Neural cell (in vitro differentiated cells): ENCODE measurements at regions not wholly inside any gene's neighbourhood (a gene's known extent, or its start where the extent isn't known, plus 50 kb on each side); places are given as distances from the start of the nearest gene placed in this dataset.
"Not testable (repeated sequence)": the region's sequence is repeated elsewhere in the genome, so short reads cannot be mapped to it uniquely, and the experiment has no call there.

Experiments
- H2AFZ ChIP-seq: fragments of 200-600, 300-800 bp; sonication (generic), shearing (Covaris generic); 2 replicates; pipeline ENCODE4 v1.6.0; 2014; ENCODE audit warnings: low read depth, mild to moderate bottlenecking, antibody characterized with exemption, low read length, moderate library complexity
- H3F3A ChIP-seq: fragments of 200-600 bp; shearing (Covaris generic); 2 replicates; pipeline ENCODE4 v1.6.1; 2016; ENCODE audit warnings: mild to moderate bottlenecking, moderate library complexity, mixed read lengths, antibody characterized with exemption, low read length; ENCODE audit not compliant: insufficient read depth, poor library complexity, severe bottlenecking
- H3K27ac ChIP-seq: fragments of 200-600, 300-800 bp; sonication (generic), shearing (Covaris generic); 2 replicates; pipeline ENCODE4 v1.5.1; 2014; ENCODE audit warnings: mild to moderate bottlenecking, low read length, moderate library complexity
- H3K27me3 ChIP-seq: fragments of 300-800, 200-600 bp; sonication (generic), shearing (Covaris generic); 2 replicates; pipeline ENCODE4 v1.6.0; 2014; ENCODE audit warnings: mild to moderate bottlenecking, low read depth, low read length, moderate library complexity; ENCODE audit not compliant: insufficient read depth
- H3K36me3 ChIP-seq: fragments of 300-800, 200-600 bp; sonication (generic), shearing (Covaris generic); 2 replicates; pipeline ENCODE4 v1.5.1; 2014; ENCODE audit warnings: mild to moderate bottlenecking, antibody characterized with exemption, low read length, moderate library complexity; ENCODE audit not compliant: insufficient read depth
- H3K4me2 ChIP-seq: fragments of 300-800, 200-600 bp; sonication (generic), shearing (Covaris generic); 2 replicates; pipeline ENCODE4 v1.6.0; 2014; ENCODE audit warnings: mild to moderate bottlenecking, low read length
- H3K4me3 ChIP-seq: fragments of 300-800, 200-600 bp; sonication (generic), shearing (Covaris generic); 2 replicates; pipeline ENCODE4 v1.5.1; 2014; ENCODE audit warnings: mild to moderate bottlenecking, low read length, moderate library complexity
- H3K79me2 ChIP-seq: fragments of 200-600 bp; shearing (Covaris generic); replicated peaks from 2 replicates; pipeline ENCODE4 v1.6.0; 2014; ENCODE audit warnings: mild to moderate bottlenecking, low read length, moderate library complexity; ENCODE audit not compliant: insufficient read depth
- H3K9ac ChIP-seq: fragments of 300-800, 200-600 bp; sonication (generic), shearing (Covaris generic); 2 replicates; pipeline ENCODE4 v1.6.1; 2016; ENCODE audit warnings: mild to moderate bottlenecking, low read length, mixed read lengths
- H3K9me2 ChIP-seq: fragments of 200-600 bp; shearing (Covaris generic); 2 replicates; pipeline ENCODE4 v1.6.1; 2016; ENCODE audit warnings: mild to moderate bottlenecking, low read length, mixed read lengths; ENCODE audit not compliant: insufficient read depth
- H3K9me3 ChIP-seq: fragments of 200-600, 300-800 bp; sonication (generic), shearing (Covaris generic); 2 replicates; pipeline ENCODE4 v1.6.1; 2016; ENCODE audit warnings: mild to moderate bottlenecking, mixed run types, low read length, moderate library complexity, mixed read lengths
- H4K20me1 ChIP-seq: fragments of 200-600 bp; shearing (Covaris generic); 2 replicates; pipeline ENCODE4 v1.6.1; 2016; ENCODE audit warnings: mild to moderate bottlenecking, mixed run types; ENCODE audit not compliant: insufficient read depth
- EZH2 ChIP-seq: fragments of 200-600, 300-800 bp; shearing (Covaris generic), sonication (generic); IDR thresholded peaks from 2 replicates; pipeline ENCODE4 v1.6.1; 2014; ENCODE audit warnings: antibody characterized with exemption, low read length, borderline replicate concordance, mild to moderate bottlenecking; ENCODE audit not compliant: insufficient read depth, poor library complexity, severe bottlenecking
- POLR2AphosphoS5 ChIP-seq: IDR thresholded peaks from 2 replicates; pipeline ENCODE4 v1.6.1; 2012
- RAD21 ChIP-seq: fragments of 450-650 bp; conservative IDR thresholded peaks from 2 replicates; pipeline ENCODE4 v1.6.1; 2014; ENCODE audit warnings: antibody characterized with exemption, mild to moderate bottlenecking, moderate library complexity
- SMC3 ChIP-seq: fragments of 450-650 bp; conservative IDR thresholded peaks from 2 replicates; pipeline ENCODE4 v1.6.1; 2014; ENCODE audit warnings: antibody characterized with exemption, mild to moderate bottlenecking, moderate library complexity; ENCODE audit not compliant: poor library complexity
- TAF1 ChIP-seq: IDR thresholded peaks from 2 replicates; pipeline ENCODE4 v1.6.1; 2012; ENCODE audit warnings: low read depth
- TF ChIP-seq, protein P1 (sequence below): fragments of 450-650 bp; IDR thresholded peaks from 2 replicates; pipeline ENCODE4 v1.5.1; 2014; ENCODE audit warnings: antibody characterized with exemption, mild to moderate bottlenecking, moderate library complexity; ENCODE audit not compliant: poor library complexity, severe bottlenecking
- TF ChIP-seq, protein P2 (sequence below): IDR thresholded peaks from 2 replicates; pipeline ENCODE4 v1.6.1; 2012; ENCODE audit warnings: borderline replicate concordance

DNA sequence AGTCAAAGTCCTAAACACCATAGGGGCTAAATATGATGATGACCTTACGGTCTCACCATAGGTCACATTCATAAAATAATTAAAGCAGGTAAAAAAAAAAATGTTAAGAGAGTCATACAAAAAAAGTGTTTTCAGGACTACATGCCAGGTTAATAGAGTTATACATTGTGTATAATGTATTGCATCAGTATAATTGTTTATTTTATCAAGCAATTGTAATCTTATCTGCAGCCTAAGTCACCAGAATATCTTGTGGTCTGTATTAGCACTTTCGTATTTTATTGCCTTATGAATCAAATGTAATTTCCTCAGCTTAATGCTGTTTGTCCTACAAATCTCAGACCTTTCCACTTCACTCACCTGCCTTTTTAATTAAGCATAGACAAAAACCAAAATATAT is 972.9 kb upstream of the PCDH20 start:
- no peak overlapping the region for H3K9ac ChIP-seq
- no peaks in the 10 kb centered on the region for H3F3A ChIP-seq
- H4K20me1 ChIP-seq = no peaks in the 10 kb centered on the region
- TF ChIP-seq, protein P1, sequence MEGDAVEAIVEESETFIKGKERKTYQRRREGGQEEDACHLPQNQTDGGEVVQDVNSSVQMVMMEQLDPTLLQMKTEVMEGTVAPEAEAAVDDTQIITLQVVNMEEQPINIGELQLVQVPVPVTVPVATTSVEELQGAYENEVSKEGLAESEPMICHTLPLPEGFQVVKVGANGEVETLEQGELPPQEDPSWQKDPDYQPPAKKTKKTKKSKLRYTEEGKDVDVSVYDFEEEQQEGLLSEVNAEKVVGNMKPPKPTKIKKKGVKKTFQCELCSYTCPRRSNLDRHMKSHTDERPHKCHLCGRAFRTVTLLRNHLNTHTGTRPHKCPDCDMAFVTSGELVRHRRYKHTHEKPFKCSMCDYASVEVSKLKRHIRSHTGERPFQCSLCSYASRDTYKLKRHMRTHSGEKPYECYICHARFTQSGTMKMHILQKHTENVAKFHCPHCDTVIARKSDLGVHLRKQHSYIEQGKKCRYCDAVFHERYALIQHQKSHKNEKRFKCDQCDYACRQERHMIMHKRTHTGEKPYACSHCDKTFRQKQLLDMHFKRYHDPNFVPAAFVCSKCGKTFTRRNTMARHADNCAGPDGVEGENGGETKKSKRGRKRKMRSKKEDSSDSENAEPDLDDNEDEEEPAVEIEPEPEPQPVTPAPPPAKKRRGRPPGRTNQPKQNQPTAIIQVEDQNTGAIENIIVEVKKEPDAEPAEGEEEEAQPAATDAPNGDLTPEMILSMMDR = no peak
- TF ChIP-seq POLR2AphosphoS5 (no peak), EZH2 (no peak), RAD21 (no peak), SMC3 (no peak)
- TF ChIP-seq, protein P2, sequence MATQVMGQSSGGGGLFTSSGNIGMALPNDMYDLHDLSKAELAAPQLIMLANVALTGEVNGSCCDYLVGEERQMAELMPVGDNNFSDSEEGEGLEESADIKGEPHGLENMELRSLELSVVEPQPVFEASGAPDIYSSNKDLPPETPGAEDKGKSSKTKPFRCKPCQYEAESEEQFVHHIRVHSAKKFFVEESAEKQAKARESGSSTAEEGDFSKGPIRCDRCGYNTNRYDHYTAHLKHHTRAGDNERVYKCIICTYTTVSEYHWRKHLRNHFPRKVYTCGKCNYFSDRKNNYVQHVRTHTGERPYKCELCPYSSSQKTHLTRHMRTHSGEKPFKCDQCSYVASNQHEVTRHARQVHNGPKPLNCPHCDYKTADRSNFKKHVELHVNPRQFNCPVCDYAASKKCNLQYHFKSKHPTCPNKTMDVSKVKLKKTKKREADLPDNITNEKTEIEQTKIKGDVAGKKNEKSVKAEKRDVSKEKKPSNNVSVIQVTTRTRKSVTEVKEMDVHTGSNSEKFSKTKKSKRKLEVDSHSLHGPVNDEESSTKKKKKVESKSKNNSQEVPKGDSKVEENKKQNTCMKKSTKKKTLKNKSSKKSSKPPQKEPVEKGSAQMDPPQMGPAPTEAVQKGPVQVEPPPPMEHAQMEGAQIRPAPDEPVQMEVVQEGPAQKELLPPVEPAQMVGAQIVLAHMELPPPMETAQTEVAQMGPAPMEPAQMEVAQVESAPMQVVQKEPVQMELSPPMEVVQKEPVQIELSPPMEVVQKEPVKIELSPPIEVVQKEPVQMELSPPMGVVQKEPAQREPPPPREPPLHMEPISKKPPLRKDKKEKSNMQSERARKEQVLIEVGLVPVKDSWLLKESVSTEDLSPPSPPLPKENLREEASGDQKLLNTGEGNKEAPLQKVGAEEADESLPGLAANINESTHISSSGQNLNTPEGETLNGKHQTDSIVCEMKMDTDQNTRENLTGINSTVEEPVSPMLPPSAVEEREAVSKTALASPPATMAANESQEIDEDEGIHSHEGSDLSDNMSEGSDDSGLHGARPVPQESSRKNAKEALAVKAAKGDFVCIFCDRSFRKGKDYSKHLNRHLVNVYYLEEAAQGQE = no peak
- no peaks in the 10 kb centered on the region for H3K36me3 ChIP-seq
- no peak overlapping the region for H3K4me3 ChIP-seq
- H3K79me2 ChIP-seq = no peaks in the 10 kb centered on the region
- no peak overlapping the region for H2AFZ ChIP-seq
- H3K27me3 ChIP-seq = no peaks in the 10 kb centered on the region
- H3K9me3 ChIP-seq = no peaks in the 10 kb centered on the region
- H3K27ac ChIP-seq = no peak overlapping the region
- H3K9me2 ChIP-seq = no peaks in the 10 kb centered on the region
- no peak overlapping the region for H3K4me2 ChIP-seq

DNA sequence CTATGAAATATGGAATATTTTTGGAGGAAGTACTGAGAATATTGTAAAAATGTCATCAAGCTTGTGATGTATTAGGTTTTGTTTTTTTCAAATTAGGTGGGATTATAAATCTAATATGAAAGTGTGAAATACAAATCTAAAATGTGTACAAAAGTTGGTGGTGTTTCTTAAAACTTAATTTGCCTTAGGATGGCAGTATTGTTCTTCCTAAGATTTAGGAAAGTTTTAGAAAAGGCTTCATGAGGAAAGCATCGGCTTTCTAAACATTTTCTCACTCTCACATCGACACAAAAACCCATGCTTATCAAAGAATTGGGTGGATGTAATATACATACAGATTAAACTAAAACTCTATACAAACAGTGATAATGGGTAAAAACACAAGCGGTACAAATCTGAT is 972.0 kb upstream of the PCDH20 start:
- Histone ChIP-seq H3K27ac (no peak overlapping the region), H3K36me3 (no peaks in the 10 kb centered on the region), H3K4me2 (no peak overlapping the region), H2AFZ (no peak overlapping the region), H4K20me1 (no peaks in the 10 kb centered on the region), H3K9ac (no peak overlapping the region), H3K9me3 (no peaks in the 10 kb centered on the region), H3K4me3 (no peak overlapping the region), H3F3A (no peaks in the 10 kb centered on the region), H3K27me3 (no peaks in the 10 kb centered on the region), H3K79me2 (no peaks in the 10 kb centered on the region), H3K9me2 (no peaks in the 10 kb centered on the region)
- TF ChIP-seq, protein P1 = peak; percentile 46
- peak; percentile 64 for TF ChIP-seq RAD21
- TF ChIP-seq SMC3 = peak; percentile 47
- no peak for TF ChIP-seq TAF1

DNA sequence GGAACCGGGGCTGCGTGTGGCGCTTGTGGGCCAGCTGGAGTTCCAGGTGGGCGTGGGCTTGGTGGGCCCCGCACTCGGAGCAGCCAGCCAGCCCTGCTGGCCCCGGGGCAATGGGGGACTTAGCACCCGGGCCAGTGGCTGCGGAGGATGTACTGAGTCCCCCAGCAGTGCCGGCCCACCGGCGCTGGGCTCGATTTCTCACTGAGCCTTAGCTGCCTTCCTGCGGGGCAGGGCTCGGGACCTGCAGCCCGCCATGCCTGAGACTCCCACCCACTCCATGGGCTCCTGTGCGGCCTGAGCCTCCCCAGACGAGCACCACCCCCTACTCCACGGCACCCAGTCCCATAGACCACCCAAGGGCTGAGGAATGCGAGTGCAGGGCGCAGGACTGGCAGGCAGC is 963.6 kb upstream of the PCDH20 start:
- H3F3A ChIP-seq, H3K79me2 ChIP-seq, H3K9ac ChIP-seq, H3K4me3 ChIP-seq, H3K4me2 ChIP-seq, H3K9me2 ChIP-seq, H4K20me1 ChIP-seq, H3K27me3 ChIP-seq, H3K36me3 ChIP-seq, H2AFZ ChIP-seq, H3K9me3 ChIP-seq, H3K27ac ChIP-seq: not testable (repeated sequence)
